DOHH2 (cell line): ENCODE measurements at regions not wholly inside any gene's neighbourhood (a gene's known extent, or its start where the extent isn't known, plus 50 kb on each side); places are given as distances from the start of the nearest gene placed in this dataset.

ENCODE experiments used
- CTCF ChIP-seq: fragments of 200-600 bp; sonication (generic); IDR thresholded peaks from one replicate; pipeline ENCODE4 v1.5.1; 2014; ENCODE audit warnings: antibody characterized with exemption, mild to moderate bottlenecking, low read depth, low read length; ENCODE audit not compliant: poor library complexity, severe bottlenecking
- EZH2phosphoT487 ChIP-seq: fragments of 200-600 bp; sonication (generic); IDR thresholded peaks from 2 replicates; pipeline ENCODE4 v1.6.1; 2017; ENCODE audit warnings: borderline replicate concordance, mild to moderate bottlenecking, antibody characterized with exemption, low read length, moderate library complexity, mixed read lengths

GRCh38 chr12:107547389-107547788 lies 138.2 kb upstream of the PWP1 start:
- TF ChIP-seq CTCF (no peak), EZH2phosphoT487 (no peak)
